Bronchial epithelial cell (primary cell): ENCODE measurements at regions not wholly inside any gene's neighbourhood (a gene's known extent, or its start where the extent isn't known, plus 50 kb on each side); places are given as distances from the start of the nearest gene placed in this dataset.
"Not testable (repeated sequence)": the region's sequence is repeated elsewhere in the genome, so short reads cannot be mapped to it uniquely, and the experiment has no call there.

Experiments used
- DNase-seq: peaks from one replicate; pipeline ENCODE4 v3.0.0-alpha.2; 2010; ENCODE audit warnings: low read depth
- FAIRE-seq: peaks from 2 replicates; lab custom pipeline; 2011; peaks lifted over from hg19 to GRCh38; lab: Jason Lieb, UNC
- H3K27me3 ChIP-seq: 2 replicates; pipeline ENCODE4 v1.5.1; 2011; ENCODE audit warnings: low read length; ENCODE audit not compliant: control insufficient read depth, insufficient read depth
- H3K36me3 ChIP-seq: 2 replicates; pipeline ENCODE4 v1.5.1; 2011; ENCODE audit warnings: low read length; ENCODE audit not compliant: control insufficient read depth, insufficient read depth
- H3K4me3 ChIP-seq: 2 replicates; pipeline ENCODE4 v1.5.1; 2011; ENCODE audit warnings: mild to moderate bottlenecking, low read depth, low read length, control low read depth
- TF ChIP-seq, protein P1 (sequence below): IDR thresholded peaks from 2 replicates; pipeline ENCODE4 v1.5.1; 2011; ENCODE audit warnings: mild to moderate bottlenecking, moderate library complexity, low read length, control low read depth, inconsistent platforms; ENCODE audit not compliant: insufficient read depth, severe bottlenecking

DNA sequence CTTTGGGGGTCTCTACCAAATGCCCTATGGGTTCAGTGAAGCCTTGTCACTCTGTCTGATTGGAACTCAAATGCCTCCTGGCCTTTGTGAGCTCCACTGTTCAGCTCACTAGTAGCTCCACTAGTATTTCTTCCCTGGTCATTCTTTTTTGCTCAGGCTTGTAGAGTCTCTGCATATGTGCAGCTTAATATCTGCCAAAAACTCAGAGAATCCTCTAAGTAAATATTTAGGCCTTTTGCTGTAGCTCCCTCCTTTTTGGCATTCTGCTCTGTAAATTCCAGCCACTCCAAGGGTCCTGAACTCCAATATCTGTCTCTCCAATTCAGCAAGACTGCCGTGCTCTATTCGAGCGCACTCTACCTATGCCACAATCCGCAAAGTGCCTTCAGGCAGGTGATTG lies 146.5 kb downstream of the MAIP1 start:
- FAIRE-seq (no peak), DNase-seq (no peak)
- Histone ChIP-seq H3K36me3 (no peaks in the 10 kb centered on the region), H3K4me3 (no peak overlapping the region), H3K27me3 (no peaks in the 10 kb centered on the region)
- TF ChIP-seq, protein P1, sequence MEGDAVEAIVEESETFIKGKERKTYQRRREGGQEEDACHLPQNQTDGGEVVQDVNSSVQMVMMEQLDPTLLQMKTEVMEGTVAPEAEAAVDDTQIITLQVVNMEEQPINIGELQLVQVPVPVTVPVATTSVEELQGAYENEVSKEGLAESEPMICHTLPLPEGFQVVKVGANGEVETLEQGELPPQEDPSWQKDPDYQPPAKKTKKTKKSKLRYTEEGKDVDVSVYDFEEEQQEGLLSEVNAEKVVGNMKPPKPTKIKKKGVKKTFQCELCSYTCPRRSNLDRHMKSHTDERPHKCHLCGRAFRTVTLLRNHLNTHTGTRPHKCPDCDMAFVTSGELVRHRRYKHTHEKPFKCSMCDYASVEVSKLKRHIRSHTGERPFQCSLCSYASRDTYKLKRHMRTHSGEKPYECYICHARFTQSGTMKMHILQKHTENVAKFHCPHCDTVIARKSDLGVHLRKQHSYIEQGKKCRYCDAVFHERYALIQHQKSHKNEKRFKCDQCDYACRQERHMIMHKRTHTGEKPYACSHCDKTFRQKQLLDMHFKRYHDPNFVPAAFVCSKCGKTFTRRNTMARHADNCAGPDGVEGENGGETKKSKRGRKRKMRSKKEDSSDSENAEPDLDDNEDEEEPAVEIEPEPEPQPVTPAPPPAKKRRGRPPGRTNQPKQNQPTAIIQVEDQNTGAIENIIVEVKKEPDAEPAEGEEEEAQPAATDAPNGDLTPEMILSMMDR, result no peak

DNA sequence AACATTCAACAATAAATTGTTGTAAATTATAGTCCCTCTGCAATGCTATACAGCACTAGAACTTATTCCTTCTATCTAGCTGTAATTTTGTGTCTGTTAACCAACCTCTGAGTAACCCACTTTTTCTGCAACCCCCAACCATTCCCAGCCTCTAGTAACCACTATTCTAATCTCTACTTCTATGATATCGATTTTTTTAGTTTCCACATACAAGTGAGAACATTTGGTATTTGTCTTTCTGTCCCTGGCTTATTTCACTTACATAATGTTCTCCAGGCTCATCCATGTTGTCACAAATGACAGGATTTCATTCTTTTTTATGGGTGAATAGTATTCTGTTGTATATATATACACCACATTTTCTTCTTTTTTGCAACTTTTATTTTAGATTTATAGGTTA lies 147.6 kb downstream of the MAIP1 start:
- TF ChIP-seq, protein P1, result no peak
- Histone ChIP-seq H3K27me3 (no peaks in the 10 kb centered on the region), H3K4me3 (no peak overlapping the region), H3K36me3 (no peaks in the 10 kb centered on the region)
- no peak for DNase-seq
- FAIRE-seq, result no peak

DNA sequence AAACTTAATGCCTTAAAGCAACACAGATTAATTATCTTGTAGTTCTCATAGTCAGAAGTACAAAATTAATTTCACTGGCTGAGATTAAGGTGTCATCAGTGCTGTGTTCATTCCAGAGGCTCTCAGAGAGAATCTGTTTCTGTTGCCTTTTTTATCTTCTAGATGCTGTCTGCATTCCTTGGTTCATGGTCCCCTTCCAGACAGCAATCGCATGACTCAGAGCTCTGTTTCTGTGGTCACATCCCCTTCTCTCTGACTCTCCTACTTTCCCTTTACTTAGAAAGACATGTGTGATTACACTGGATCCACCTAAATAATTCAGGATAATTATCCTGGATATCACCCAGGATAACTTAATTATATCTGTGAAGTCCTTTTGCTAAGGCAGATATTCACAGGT lies 148.6 kb downstream of the MAIP1 start:
- no peak for FAIRE-seq

DNA sequence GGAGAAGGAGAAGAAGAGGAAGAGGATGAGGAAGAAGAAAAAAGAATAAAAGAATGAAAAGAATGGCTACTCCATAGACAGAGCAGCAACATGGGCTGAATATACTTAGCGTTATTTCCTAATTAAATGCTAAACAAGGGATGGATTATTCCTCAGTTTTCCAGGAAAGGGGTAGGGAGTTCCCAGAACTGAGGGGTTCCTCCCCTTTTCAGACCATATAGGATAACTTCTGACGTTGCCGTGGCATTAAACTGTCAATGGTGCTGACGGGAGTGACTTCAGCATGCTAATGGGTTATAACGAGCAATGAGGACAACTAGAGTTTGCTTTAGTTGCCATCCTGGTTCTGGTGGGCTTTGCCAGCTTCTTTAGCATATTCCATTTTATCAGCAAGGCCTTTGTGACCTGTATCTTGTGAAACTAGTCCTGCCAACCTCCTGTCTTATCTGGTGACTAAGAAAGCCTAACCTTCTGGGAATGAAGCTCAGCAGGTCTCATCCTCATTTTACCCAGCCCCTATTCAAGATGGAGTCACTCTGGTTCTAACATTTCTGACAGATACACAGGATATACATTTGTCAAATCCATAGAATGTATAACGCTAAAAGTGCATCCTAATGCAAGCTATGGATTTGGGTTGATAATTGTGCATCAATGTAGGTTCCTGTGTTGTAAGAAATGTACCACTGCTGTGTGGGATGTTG lies 152.3 kb downstream of the MAIP1 start:
- Histone ChIP-seq H3K36me3 (no peaks in the 10 kb centered on the region), H3K4me3 (no peak overlapping the region), H3K27me3 (no peaks in the 10 kb centered on the region)
- DNase-seq, result no peak
- FAIRE-seq, result peak; percentile 81
- TF ChIP-seq, protein P1, result no peak

More for the DNA sequence above, 148.6 kb downstream of the MAIP1 start:
- DNase-seq, result peak; percentile 31
- Histone ChIP-seq H3K27me3 (no peaks in the 10 kb centered on the region), H3K4me3 (no peak overlapping the region), H3K36me3 (no peaks in the 10 kb centered on the region)
- TF ChIP-seq, protein P1, result no peak

DNA sequence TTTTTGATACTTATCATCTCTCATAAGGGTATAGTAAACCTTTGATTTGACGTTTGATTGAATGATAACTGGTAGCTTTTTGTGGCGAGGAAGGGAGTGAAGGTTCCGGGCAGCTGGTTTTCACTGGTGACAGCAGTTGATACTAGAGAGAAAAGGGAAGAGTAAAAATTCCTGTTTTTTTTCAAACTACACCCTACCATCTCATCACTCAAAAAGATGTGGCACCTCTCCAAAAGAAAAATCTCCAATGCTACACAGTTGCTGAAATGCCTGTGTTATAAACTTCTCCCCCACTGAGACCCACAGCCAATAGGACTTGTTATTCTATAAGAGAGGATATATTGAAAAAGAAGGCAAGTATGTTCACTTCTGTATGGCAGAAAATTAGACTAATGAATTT lies 154.0 kb downstream of the MAIP1 start:
- TF ChIP-seq, protein P1, result no peak
- DNase-seq (no peak), FAIRE-seq (no peak)

DNA sequence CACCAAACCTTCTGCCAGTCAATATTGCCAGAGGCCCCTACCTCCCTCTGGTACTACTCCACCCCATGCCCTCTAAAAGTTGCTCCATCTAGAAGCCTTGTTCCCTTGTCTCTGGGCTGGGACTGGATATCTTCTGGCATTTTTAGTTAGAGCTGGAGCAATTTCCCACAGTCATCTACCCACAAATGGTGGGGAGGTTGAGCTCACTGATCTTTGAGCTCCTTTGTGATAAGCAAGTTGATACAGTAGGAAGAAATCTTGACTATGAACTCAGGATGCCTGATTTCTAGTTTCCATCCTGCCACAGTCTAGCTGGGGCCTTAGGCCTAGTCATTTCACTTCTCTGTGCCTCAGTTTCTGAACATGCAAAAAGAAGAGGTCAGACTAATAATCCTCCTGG lies 155.0 kb downstream of the MAIP1 start:
- Histone ChIP-seq H3K4me3 (no peak overlapping the region), H3K36me3 (no peaks in the 10 kb centered on the region), H3K27me3 (no peaks in the 10 kb centered on the region)
- no peak for DNase-seq
- TF ChIP-seq, protein P1, result no peak
- no peak for FAIRE-seq

More for the DNA sequence above, 154.0 kb downstream of the MAIP1 start:
- Histone ChIP-seq H3K36me3 (no peaks in the 10 kb centered on the region), H3K4me3 (no peak overlapping the region), H3K27me3 (no peaks in the 10 kb centered on the region)

DNA sequence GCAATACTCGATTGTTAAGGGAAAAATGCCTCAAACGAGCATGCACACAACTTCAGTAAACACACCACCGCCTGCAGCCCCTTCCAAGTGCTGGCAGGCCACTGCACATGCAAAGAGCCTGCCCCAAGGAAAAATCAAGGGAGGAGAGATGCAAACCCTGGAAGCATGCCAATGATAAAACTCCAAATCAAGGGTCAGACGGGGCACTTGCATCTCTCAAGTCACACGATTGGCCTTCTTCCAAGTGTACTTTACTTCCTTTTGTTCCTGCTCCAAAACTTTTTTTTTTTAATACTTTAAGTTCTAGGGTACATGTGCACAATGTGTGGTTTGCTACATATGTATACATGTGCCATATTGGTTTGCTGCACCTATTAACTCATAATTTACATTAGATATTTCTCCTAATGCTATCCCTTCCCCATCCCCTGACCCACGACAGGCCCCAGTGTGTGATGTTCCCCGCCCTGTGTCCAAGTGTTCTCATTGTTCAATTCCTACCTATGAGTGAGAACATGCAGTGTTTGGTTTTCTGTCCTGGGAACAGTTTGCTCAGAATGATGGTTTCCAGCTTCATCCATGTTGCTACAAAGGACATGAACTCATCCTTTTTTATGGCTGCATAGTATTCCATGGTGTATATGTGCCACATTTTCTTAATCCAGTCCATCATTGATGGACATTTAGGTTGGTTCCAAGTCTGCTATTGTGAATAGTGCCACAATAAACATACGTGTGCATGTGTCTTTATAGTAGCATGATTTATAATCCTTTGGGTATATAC lies 157.8 kb downstream of the MAIP1 start:
- DNase-seq, H3K36me3 ChIP-seq, H3K27me3 ChIP-seq, FAIRE-seq, H3K4me3 ChIP-seq: not testable (repeated sequence)
